ENCODE measurements at regions not wholly inside any gene's neighbourhood (a gene's known extent, or its start where the extent isn't known, plus 50 kb on each side); places are given as distances from the start of the nearest gene placed in this dataset.

DNA sequence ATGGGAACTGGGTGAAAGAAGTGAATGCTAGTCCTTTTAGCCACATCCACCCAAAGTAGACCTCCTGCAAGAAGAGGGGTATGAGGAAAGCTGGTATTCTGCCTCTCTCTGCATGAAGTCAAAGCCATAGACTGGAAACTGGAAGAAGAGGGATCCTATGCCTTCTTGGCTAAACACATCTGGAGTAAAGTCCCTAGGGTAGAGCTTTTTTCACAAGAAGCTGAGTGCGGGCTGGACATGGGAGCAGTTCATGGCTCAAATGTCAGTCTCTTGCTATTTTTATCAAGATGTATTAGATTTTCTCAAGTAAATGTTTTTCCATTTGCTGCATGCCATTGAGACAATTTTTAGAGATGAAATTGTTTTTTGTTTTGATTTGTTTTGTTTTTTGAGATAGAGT, 206.5 kb upstream of the TMEM72 start:
- TF ChIP-seq, protein P1, sequence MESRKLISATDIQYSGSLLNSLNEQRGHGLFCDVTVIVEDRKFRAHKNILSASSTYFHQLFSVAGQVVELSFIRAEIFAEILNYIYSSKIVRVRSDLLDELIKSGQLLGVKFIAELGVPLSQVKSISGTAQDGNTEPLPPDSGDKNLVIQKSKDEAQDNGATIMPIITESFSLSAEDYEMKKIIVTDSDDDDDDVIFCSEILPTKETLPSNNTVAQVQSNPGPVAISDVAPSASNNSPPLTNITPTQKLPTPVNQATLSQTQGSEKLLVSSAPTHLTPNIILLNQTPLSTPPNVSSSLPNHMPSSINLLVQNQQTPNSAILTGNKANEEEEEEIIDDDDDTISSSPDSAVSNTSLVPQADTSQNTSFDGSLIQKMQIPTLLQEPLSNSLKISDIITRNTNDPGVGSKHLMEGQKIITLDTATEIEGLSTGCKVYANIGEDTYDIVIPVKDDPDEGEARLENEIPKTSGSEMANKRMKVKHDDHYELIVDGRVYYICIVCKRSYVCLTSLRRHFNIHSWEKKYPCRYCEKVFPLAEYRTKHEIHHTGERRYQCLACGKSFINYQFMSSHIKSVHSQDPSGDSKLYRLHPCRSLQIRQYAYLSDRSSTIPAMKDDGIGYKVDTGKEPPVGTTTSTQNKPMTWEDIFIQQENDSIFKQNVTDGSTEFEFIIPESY (IDR thresholded peaks at IDR 0.05; ENCODE audit: extremely low read depth, insufficient replicate concordance, low read length) = no peak
- TF ChIP-seq, protein P2, sequence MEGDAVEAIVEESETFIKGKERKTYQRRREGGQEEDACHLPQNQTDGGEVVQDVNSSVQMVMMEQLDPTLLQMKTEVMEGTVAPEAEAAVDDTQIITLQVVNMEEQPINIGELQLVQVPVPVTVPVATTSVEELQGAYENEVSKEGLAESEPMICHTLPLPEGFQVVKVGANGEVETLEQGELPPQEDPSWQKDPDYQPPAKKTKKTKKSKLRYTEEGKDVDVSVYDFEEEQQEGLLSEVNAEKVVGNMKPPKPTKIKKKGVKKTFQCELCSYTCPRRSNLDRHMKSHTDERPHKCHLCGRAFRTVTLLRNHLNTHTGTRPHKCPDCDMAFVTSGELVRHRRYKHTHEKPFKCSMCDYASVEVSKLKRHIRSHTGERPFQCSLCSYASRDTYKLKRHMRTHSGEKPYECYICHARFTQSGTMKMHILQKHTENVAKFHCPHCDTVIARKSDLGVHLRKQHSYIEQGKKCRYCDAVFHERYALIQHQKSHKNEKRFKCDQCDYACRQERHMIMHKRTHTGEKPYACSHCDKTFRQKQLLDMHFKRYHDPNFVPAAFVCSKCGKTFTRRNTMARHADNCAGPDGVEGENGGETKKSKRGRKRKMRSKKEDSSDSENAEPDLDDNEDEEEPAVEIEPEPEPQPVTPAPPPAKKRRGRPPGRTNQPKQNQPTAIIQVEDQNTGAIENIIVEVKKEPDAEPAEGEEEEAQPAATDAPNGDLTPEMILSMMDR (IDR thresholded peaks at IDR 0.05 in 2 of 3, conservative IDR thresholded peaks at IDR 0.05 in 1 of 3; ENCODE audit: borderline replicate concordance in 1 of 3, insufficient read depth in 1 of 3, low read depth in 2 of 3, low read length in 2 of 3) = no peak
- TF ChIP-seq EZH2 (IDR thresholded peaks at IDR 0.05) = no peak
- no peak for TF ChIP-seq POLR2AphosphoS5 (IDR thresholded peaks at IDR 0.05; ENCODE audit: low read depth, low read length)
- TF ChIP-seq POLR2A (IDR thresholded peaks at IDR 0.05; ENCODE audit: borderline replicate concordance, extremely low read depth, insufficient read depth, insufficient read length) = no peak
- no peak for TF ChIP-seq MAX (IDR thresholded peaks at IDR 0.05)
- no peak for TF ChIP-seq JUND (IDR thresholded peaks at IDR 0.05)
- TF ChIP-seq EZH2phosphoT487 (IDR thresholded peaks at IDR 0.05; ENCODE audit: borderline replicate concordance) = no peak
- TF ChIP-seq SP1 (IDR thresholded peaks at IDR 0.05; ENCODE audit: low read depth) = no peak
- no peak for TF ChIP-seq REST (IDR thresholded peaks at IDR 0.05; ENCODE audit: low read depth)
- no peak for TF ChIP-seq RAD21 (IDR thresholded peaks at IDR 0.05; ENCODE audit: low read depth)
- no peak for TF ChIP-seq ELF1 (IDR thresholded peaks at IDR 0.05; ENCODE audit: borderline replicate concordance, low read depth)

Data from HCT116 (cell line).